ENCODE measurements at regions not wholly inside any gene's neighbourhood (a gene's known extent, or its start where the extent isn't known, plus 50 kb on each side); places are given as distances from the start of the nearest gene placed in this dataset.
"Not testable (repeated sequence)": the region's sequence is repeated elsewhere in the genome, so short reads cannot be mapped to it uniquely, and the experiment has no call there.

GRCh38 chr18:14392604-14393003 is 150.8 kb downstream of the POTEC start:
- TF ChIP-seq KLF9 (CRISPR knock-in tag; IDR thresholded peaks at IDR 0.05; ENCODE audit: low read depth); PHB2 (IDR thresholded peaks at IDR 0.05; ENCODE audit: partially characterized antibody); CCAR2 (optimal IDR thresholded peaks at IDR 0.05; ENCODE audit: low read depth, low read length); ZKSCAN8 (CRISPR knock-in tag; IDR thresholded peaks at IDR 0.05; ENCODE audit: borderline replicate concordance); DDIT3 (CRISPR knock-in tag; IDR thresholded peaks at IDR 0.05); FOSL1 (CRISPR knock-in tag; IDR thresholded peaks at IDR 0.05; ENCODE audit: borderline replicate concordance); ZNF607 (CRISPR knock-in tag; IDR thresholded peaks at IDR 0.05; ENCODE audit: borderline replicate concordance); ATF6 (CRISPR knock-in tag; conservative IDR thresholded peaks at IDR 0.05); ZNF768 (CRISPR knock-in tag; IDR thresholded peaks at IDR 0.05); PAX8 (CRISPR knock-in tag; IDR thresholded peaks at IDR 0.05; ENCODE audit: borderline replicate concordance); CENPT (CRISPR knock-in tag; IDR thresholded peaks at IDR 0.05; ENCODE audit: low read depth); ZNF431 (CRISPR knock-in tag; IDR thresholded peaks at IDR 0.05; ENCODE audit: borderline replicate concordance, low read depth): not testable (repeated sequence)
